ENCODE measurements at regions not wholly inside any gene's neighbourhood (a gene's known extent, or its start where the extent isn't known, plus 50 kb on each side); places are given as distances from the start of the nearest gene placed in this dataset.
A peak's percentile ranks its signal among the peaks of the same experiment; 100 is the strongest.
"Not testable (repeated sequence)": the region's sequence is repeated elsewhere in the genome, so short reads cannot be mapped to it uniquely, and the experiment has no call there.

DNA sequence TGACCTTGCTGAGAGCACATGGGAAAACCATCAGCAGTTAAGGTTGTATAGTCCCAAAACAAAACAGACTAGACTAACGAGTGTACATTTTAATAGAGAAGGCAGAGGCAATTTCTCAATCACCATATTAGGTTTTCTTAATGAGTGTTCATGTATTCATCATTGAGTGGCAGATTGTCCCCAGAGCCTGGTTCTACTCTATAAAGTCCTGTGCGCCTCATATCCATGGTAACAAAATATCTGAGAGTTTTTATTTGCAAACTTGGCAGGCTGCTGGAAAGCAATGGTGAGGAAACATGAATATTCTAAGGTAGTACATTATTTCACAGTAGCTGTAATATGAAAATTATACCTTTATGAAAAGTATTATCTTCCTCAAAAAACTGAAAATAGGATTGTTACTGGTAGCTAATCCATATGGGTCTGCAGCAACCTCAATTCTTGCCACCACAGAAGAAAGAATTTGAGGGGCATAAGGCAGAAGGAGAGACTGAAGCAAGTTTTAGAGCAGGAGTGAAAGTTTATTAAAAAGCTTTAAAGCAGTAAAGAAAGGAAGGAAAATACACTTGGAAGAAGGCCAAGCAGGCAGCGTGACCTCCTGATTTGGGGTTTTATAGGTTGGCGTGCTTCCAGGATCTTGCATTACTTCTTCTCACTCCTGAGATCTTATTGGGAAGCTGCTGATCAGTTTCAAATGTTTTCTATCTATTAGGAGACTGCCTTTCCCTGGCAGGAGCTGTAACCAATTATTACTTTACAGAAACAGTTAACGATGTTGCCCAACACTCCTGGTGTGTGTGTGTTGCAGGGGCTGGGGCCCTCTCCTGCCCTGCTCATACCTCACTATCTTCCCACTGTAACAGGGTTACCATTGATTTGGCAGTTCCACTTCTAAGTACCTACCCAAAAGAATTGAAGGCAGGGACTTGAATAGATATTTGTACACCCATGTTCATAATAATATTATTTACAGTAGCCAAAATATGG, 154.0 kb upstream of the NUDT4 start:
- no peak for DNase-seq

DNA sequence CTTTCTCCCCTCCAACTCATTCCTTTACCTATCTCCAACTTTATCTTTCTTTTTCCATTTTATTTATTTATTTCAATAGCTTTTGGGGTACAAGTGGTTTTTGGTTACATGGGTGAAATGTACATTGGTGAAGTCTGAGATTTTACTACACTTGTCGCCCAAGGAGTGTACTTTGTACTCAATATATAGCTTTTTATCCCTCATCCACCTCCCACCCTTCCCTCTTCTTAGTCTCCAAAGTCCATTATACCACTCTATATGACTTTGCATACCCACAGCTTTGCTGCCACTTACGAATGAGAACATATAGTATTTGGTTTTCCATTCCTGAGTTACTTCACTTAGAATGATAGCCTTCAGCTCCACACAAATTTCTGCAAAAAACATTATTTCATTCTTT, 152.6 kb upstream of the NUDT4 start:
- DNase-seq, result no peak

DNA sequence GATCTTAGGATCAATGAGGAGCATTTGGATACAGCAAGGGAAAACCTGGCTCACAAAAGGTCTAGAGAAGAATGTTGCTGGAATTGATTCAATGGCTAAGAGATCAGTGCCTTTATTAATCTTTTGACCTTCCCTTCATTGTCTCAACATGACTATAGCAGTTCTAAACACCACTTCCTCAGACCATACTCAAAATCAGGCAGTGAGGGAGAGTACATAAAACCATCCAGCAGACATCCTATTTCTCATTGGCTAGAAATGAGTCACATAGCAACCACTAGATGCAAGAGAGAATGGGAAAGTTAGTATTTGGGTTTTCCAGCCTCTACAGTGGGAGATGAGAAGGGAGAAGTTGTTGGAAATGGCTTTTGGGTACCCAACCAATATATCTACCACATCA, 151.4 kb upstream of the NUDT4 start:
- DNase-seq, result no peak

GRCh38 chr12:93229494-93230325, 148.0 kb upstream of the NUDT4 start:
- DNase-seq, result no peak

GRCh38 chr12:93230326-93230720, 147.4 kb upstream of the NUDT4 start:
- DNase-seq, result no peak

GRCh38 chr12:93231938-93232337, 145.8 kb upstream of the NUDT4 start:
- no peak for DNase-seq

- DNase-seq, result no peak
These were observed 143.1 kb upstream of the NUDT4 start for GRCh38 chr12:93234641-93235040.

DNA sequence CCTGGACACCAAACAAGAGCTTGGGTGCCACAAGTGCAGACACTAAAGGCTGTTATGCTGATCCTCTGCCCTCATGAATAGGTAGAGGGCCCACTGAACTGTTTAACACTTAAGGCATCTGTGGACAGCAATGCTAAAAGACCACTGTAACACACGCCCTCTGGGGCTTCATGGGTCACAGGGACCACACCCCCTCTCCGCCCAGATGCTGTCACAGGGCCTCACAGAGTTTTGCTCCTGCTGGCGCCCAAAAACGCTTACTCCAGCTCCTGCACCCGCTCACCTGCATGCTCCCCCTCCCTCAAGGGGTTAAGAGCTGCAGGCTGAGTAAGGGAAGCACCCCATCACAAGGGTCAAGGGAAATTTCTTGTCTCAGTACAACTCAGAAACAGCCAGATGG, 141.8 kb upstream of the NUDT4 start:
- DNase-seq, result no peak

GRCh38 chr12:93237235-93237915, 140.3 kb upstream of the NUDT4 start:
- no peak for DNase-seq

GRCh38 chr12:93238512-93239262, 139.0 kb upstream of the NUDT4 start:
- not testable (repeated sequence) for DNase-seq

GRCh38 chr12:93239789-93240188, 137.9 kb upstream of the NUDT4 start:
- DNase-seq, result not testable (repeated sequence)

GRCh38 chr12:93242154-93242972, 135.4 kb upstream of the NUDT4 start:
- no peak for DNase-seq

GRCh38 chr12:93243382-93243688, 134.4 kb upstream of the NUDT4 start:
- DNase-seq, result no peak

GRCh38 chr12:93243689-93244513, 133.8 kb upstream of the NUDT4 start:
- DNase-seq, result no peak

DNA sequence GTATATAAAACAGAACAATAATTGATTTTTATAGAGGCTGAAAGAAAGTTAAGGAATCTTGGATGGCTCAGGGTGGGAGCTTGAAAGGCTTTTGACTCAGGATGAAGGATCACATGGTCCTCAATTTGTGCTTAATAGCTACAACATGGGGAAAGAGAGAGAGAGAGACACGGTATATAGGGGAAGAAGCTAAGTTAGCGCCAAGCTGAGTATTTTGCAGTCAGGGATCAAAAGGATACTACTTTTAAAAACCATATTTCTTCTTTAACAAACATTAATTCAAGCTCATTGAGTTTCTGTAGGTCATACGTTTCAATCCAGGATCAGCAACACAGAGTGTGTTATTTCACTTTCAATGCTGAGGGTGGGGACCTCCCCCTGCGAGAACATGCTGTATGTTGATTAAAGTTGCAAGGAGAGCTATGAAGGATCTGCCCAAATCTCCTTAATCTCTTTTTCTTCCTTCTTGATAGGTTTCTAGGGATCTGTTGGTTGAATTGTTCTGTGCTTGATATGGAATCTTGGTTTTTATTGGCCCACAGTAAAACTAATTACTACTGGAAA, 133.1 kb upstream of the NUDT4 start:
- no peak for DNase-seq

DNA sequence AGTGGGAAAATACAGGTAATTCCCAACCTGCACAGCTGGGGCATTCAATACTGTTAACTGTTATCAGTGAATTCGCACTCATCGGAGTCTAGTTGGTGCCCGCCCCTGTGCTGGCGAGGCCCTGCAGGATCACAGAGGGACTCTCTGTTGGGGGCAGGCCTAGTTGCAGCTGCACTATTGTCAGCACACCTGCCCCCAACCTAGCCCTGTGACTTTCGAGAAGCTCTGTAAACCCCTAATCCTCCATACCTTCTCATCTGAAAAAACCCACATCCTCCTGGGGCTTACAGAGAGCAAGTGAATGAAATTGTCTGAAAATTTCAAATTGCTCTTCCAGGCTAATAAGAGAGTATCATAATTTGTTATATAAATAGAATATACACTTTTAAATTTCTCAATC, 132.2 kb upstream of the NUDT4 start:
- DNase-seq, result peak; percentile 60

- DNase-seq, result no peak
These were observed 130.3 kb upstream of the NUDT4 start for GRCh38 chr12:93247313-93247991.

DNA sequence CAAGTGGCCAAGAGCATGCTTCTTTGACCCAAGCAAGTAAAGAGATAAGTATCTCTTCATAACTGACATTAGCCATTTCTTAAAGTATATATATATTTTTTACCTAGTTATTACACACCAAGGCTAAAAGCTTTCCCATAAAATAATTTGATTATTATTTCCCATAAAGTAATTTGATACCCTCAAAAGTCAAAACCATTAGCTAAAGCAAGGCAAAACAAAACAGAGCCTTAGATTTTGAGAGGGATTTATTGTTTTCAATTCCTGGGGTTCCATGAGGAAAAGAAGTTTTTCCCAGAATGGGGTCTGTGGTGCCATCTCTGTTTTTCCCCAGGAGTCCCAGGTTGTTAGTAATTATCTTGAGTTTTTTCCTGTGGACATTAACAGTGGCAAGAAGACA, 125.5 kb upstream of the NUDT4 start:
- DNase-seq, result no peak

DNA sequence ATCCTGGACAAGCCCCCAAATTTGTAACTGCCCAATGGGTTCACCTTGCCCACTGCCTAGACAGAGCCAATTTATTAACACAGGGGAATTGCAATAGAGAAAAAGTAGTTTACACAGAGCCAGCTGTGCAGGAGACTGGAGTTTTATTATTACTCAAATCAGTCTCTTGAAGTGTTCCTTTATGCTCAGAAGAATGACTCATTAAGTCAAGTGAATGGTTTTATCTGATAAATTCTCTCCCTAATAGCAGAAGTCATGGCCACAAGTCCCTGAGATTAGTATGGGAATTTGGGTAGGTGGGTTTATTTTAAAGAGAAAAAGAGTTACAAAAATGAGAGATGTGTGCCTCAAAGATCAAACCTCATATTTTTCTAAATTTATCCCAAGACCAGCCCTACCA, 122.8 kb upstream of the NUDT4 start:
- DNase-seq, result no peak
